A673 (cell line): ENCODE measurements at regions not wholly inside any gene's neighbourhood (a gene's known extent, or its start where the extent isn't known, plus 50 kb on each side); places are given as distances from the start of the nearest gene placed in this dataset.

ENCODE experiments used
- BruUV-seq: library from RNA; stranded (reverse); fragments of 400-500 nt; replicated peaks from 2 replicates; lab custom pipeline; 2021; lab: Mats Ljungman, UMichigan
- CTCF ChIA-PET: fragments of 300-600 bp; sonication (Branson Sonifier 250); formaldehyde crosslinking; loops from one replicate; lab custom pipeline; 2022; ENCODE audit warnings: antibody characterized with exemption; lab: Charles Lee
- POLR2A ChIA-PET: fragments of 300-600 bp; sonication (Branson Sonifier 250); formaldehyde crosslinking; loops from one replicate; lab custom pipeline; 2022; ENCODE audit warnings: antibody characterized with exemption; ENCODE audit not compliant: low non-redundant PET; lab: Charles Lee
- DNase-seq: peaks from one replicate; pipeline ENCODE4 v3.0.0-alpha.2; 2015; ENCODE audit warnings: low spot score
- H3K27ac ChIP-seq: fragments of 200-600 bp; sonication (generic); 2 replicates; pipeline ENCODE4 v1.5.1; 2016; ENCODE audit warnings: mixed run types, low read depth, mild to moderate bottlenecking, mixed read lengths, antibody characterized with exemption, low read length; ENCODE audit not compliant: poor library complexity, severe bottlenecking
- H3K27me3 ChIP-seq: fragments of 200-600 bp; sonication (generic); replicated peaks from 2 replicates; pipeline ENCODE4 v1.6.1; 2017; ENCODE audit warnings: mixed run types, low read depth, mild to moderate bottlenecking, mixed read lengths, antibody characterized with exemption, low read length; ENCODE audit not compliant: insufficient read depth, poor library complexity
- H3K36me3 ChIP-seq: fragments of 200-600 bp; sonication (generic); 2 replicates; pipeline ENCODE4 v1.6.1; 2016; ENCODE audit warnings: mixed run types, mild to moderate bottlenecking, mixed read lengths, antibody characterized with exemption, low read length; ENCODE audit not compliant: insufficient read depth, poor library complexity, severe bottlenecking
- H3K4me1 ChIP-seq: fragments of 200-600 bp; sonication (generic); 2 replicates; pipeline ENCODE4 v1.6.1; 2017; ENCODE audit warnings: mixed run types, mild to moderate bottlenecking, mixed read lengths, antibody characterized with exemption, low read length; ENCODE audit not compliant: insufficient read depth, poor library complexity, severe bottlenecking
- H3K4me3 ChIP-seq: fragments of 200-600 bp; sonication (generic); 2 replicates; pipeline ENCODE4 v1.5.1; 2016; ENCODE audit warnings: low read depth, mixed run types, mild to moderate bottlenecking, mixed read lengths, low read length; ENCODE audit not compliant: poor library complexity, severe bottlenecking
- H3K9me3 ChIP-seq: fragments of 200-600 bp; sonication (generic); 2 replicates; pipeline ENCODE4 v1.6.1; 2016; ENCODE audit warnings: mixed run types, low read depth, mild to moderate bottlenecking, mixed read lengths, antibody characterized with exemption, low read length; ENCODE audit not compliant: poor library complexity, severe bottlenecking
- EZH2 ChIP-seq: fragments of 200-600 bp; sonication (generic); IDR thresholded peaks from 2 replicates; pipeline ENCODE4 v1.6.1; 2017; ENCODE audit warnings: borderline replicate concordance, low read depth, mild to moderate bottlenecking, mixed read lengths, antibody characterized with exemption, low read length; ENCODE audit not compliant: poor library complexity, severe bottlenecking
- intact Hi-C: fragments of 100-400 bp; cut with micrococcal nuclease; formaldehyde crosslinking; loops from one replicate; pipeline ENCODE4 v1.10.0; 2022; ENCODE audit not compliant: unreplicated experiment
- TF ChIP-seq, protein P1 (sequence below): fragments of 300-800, 200-600 bp; sonication (generic); conservative IDR thresholded peaks from 2 replicates; pipeline ENCODE4 v1.5.1; 2017; ENCODE audit warnings: low read depth, mild to moderate bottlenecking, antibody characterized with exemption, low read length, moderate library complexity, mixed read lengths

DNA sequence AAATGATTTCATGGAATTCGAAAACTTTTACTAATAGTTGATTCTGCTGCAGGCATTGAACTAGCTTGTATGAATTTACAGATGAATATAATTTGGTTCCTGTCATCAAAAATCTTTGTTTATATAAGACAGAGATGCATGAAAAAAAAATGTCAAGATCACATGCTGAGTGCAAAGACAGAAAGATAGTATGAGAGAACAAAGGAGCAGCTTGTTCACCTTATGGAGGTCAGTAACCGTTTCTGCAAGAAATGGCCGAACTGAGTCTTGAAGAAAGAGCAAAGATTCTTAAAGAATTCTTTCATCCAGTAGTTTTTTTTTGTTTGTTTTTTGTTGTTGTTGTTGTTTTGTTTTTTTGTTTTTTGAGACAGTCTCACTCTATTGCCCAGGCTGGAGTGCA is 450.6 kb downstream of the TUSC7 start:
- H3K4me1 ChIP-seq = no peaks in the 10 kb centered on the region
- POLR2A ChIA-PET = no interaction called here
- H3K27ac ChIP-seq = no peak overlapping the region
- TF ChIP-seq, protein P1, sequence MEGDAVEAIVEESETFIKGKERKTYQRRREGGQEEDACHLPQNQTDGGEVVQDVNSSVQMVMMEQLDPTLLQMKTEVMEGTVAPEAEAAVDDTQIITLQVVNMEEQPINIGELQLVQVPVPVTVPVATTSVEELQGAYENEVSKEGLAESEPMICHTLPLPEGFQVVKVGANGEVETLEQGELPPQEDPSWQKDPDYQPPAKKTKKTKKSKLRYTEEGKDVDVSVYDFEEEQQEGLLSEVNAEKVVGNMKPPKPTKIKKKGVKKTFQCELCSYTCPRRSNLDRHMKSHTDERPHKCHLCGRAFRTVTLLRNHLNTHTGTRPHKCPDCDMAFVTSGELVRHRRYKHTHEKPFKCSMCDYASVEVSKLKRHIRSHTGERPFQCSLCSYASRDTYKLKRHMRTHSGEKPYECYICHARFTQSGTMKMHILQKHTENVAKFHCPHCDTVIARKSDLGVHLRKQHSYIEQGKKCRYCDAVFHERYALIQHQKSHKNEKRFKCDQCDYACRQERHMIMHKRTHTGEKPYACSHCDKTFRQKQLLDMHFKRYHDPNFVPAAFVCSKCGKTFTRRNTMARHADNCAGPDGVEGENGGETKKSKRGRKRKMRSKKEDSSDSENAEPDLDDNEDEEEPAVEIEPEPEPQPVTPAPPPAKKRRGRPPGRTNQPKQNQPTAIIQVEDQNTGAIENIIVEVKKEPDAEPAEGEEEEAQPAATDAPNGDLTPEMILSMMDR = no peak
- H3K36me3 ChIP-seq = no peaks in the 10 kb centered on the region
- H3K27me3 ChIP-seq = no peaks in the 10 kb centered on the region
- DNase-seq = no peak
- H3K9me3 ChIP-seq = no peaks in the 10 kb centered on the region
- intact Hi-C loops = no loop called here
- H3K4me3 ChIP-seq = no peak overlapping the region
- no TSS peak for BruUV-seq
- CTCF ChIA-PET = no interaction called here

DNA sequence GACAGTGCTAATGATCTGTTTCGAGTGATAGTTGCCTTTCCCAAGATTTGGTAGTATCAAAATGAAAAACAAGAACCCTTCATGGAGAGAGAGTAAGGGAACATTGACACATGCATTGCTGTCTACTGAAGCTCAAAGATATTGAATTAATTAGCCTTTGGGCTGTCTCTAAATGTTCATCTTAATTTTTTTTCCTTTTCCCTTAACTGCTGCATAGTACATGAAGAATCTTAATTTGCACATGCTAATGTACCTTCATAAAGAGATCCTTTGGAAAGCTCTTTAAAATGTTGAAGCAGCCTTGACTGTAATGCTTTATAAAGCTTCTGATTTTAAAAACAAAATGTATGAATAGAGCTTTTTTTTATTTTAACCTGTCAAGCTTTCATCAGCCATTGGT is 452.2 kb downstream of the TUSC7 start:
- no peak for DNase-seq
- TF ChIP-seq, protein P1 = no peak
- TF ChIP-seq EZH2 = no peak
- intact Hi-C loops = no loop called here
- CTCF ChIA-PET = no interaction called here
- BruUV-seq = no TSS peak
- Histone ChIP-seq H3K9me3 (no peaks in the 10 kb centered on the region), H3K4me3 (no peak overlapping the region), H3K4me1 (no peaks in the 10 kb centered on the region), H3K36me3 (no peaks in the 10 kb centered on the region), H3K27ac (no peak overlapping the region), H3K27me3 (no peaks in the 10 kb centered on the region)
- POLR2A ChIA-PET = interaction anchor here (0.6 kb wide), 1 partner anchor 26 kb away, joined by 3 read pairs; no protein-coding TSS in a partner anchor

DNA sequence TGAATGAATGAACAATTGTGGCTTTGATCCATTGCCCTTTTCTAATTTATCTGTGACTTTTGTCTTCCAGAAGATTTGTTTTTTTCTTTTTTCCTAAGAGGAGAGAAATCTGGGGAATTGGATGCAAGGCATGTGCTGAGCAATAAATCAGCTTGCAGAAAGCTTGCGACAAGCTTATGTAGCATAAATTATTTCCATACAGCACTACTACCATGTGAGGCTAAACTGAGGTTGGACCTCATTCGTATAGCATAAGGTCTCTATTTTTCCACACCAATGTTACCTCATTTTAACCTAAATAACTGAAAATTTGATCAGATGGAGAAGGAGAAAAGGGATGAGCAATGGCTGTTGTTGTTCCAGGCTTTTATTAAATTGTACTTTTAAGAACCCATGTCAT is 455.6 kb downstream of the TUSC7 start:
- no peaks in the 10 kb centered on the region for H3K36me3 ChIP-seq
- no TSS peak for BruUV-seq
- no peak for DNase-seq
- H3K4me3 ChIP-seq = no peak overlapping the region
- ChIA-PET POLR2A (no interaction called here), CTCF (no interaction called here)
- H3K9me3 ChIP-seq = no peaks in the 10 kb centered on the region
- intact Hi-C loops = no loop called here
- H3K27ac ChIP-seq = no peak overlapping the region
- TF ChIP-seq, protein P1 = no peak
- TF ChIP-seq EZH2 = no peak
- no peaks in the 10 kb centered on the region for H3K27me3 ChIP-seq
- no peaks in the 10 kb centered on the region for H3K4me1 ChIP-seq
